ENCODE measurements at regions not wholly inside any gene's neighbourhood (a gene's known extent, or its start where the extent isn't known, plus 50 kb on each side); places are given as distances from the start of the nearest gene placed in this dataset.
A peak's percentile ranks its signal among the peaks of the same experiment; 100 is the strongest.
"Not testable (repeated sequence)": the region's sequence is repeated elsewhere in the genome, so short reads cannot be mapped to it uniquely, and the experiment has no call there.

- DNase-seq (ENCODE audit: low spot score), result no peak
These were observed 58.0 kb downstream of the CGGBP1 start for GRCh38 chr3:88000853-88001252.

- no peak for DNase-seq (ENCODE audit: low spot score)
These were observed 60.8 kb downstream of the CGGBP1 start for GRCh38 chr3:87997966-87998365.

- no peak for DNase-seq (ENCODE audit: low spot score)
These were observed 61.5 kb downstream of the CGGBP1 start for GRCh38 chr3:87997298-87997697.

GRCh38 chr3:87996882-87997281 lies 61.9 kb downstream of the CGGBP1 start:
- no peak for DNase-seq (ENCODE audit: low spot score)

- DNase-seq (ENCODE audit: low spot score), result no peak
These were observed 65.2 kb downstream of the CGGBP1 start for GRCh38 chr3:87993566-87993965.

GRCh38 chr3:87987952-87988351 lies 70.9 kb downstream of the CGGBP1 start:
- DNase-seq (ENCODE audit: low spot score), result no peak

- DNase-seq (ENCODE audit: low spot score), result no peak
These were observed 76.4 kb downstream of the CGGBP1 start for GRCh38 chr3:87982421-87982820.

GRCh38 chr3:87979527-87979926 lies 79.3 kb downstream of the CGGBP1 start:
- no peak for DNase-seq (ENCODE audit: low spot score)

- DNase-seq (ENCODE audit: low spot score), result no peak
These were observed 81.0 kb downstream of the CGGBP1 start for GRCh38 chr3:87977765-87978164.

GRCh38 chr3:87975716-87976115 lies 83.1 kb downstream of the CGGBP1 start:
- no peak for DNase-seq (ENCODE audit: low spot score)

GRCh38 chr3:87973906-87974305 lies 84.9 kb downstream of the CGGBP1 start:
- no peak for DNase-seq (ENCODE audit: low spot score)

GRCh38 chr3:87969620-87970019 lies 89.2 kb downstream of the CGGBP1 start:
- no peak for DNase-seq (ENCODE audit: low spot score)

GRCh38 chr3:87968668-87969067 lies 90.1 kb downstream of the CGGBP1 start:
- no peak for DNase-seq (ENCODE audit: low spot score)

- DNase-seq (ENCODE audit: low spot score), result no peak
These were observed 100.5 kb downstream of the CGGBP1 start for GRCh38 chr3:87958289-87958688.

GRCh38 chr3:87957575-87957974 lies 101.2 kb downstream of the CGGBP1 start:
- DNase-seq (ENCODE audit: low spot score), result no peak

GRCh38 chr3:87949879-87950208 lies 109.0 kb downstream of the CGGBP1 start:
- no peak for DNase-seq (ENCODE audit: low spot score)

GRCh38 chr3:87949189-87949878 lies 109.5 kb downstream of the CGGBP1 start:
- no peak for DNase-seq (ENCODE audit: low spot score)

- not testable (repeated sequence) for DNase-seq (ENCODE audit: low spot score)
These were observed 112.8 kb downstream of the CGGBP1 start for GRCh38 chr3:87946007-87946406.

- DNase-seq (ENCODE audit: low spot score), result not testable (repeated sequence)
These were observed 116.5 kb downstream of the CGGBP1 start for GRCh38 chr3:87942256-87942655.

GRCh38 chr3:87924485-87924884 lies 134.3 kb downstream of the CGGBP1 start:
- no peak for DNase-seq (ENCODE audit: low spot score)

- DNase-seq (ENCODE audit: low spot score), result no peak
These were observed 138.3 kb downstream of the CGGBP1 start for GRCh38 chr3:87920549-87920948.

GRCh38 chr3:87901141-87901540 lies 157.7 kb downstream of the CGGBP1 start:
- no peak for DNase-seq (ENCODE audit: low spot score)

GRCh38 chr3:87900061-87900460 lies 158.7 kb downstream of the CGGBP1 start:
- peak; percentile 12 for DNase-seq (ENCODE audit: low spot score)

GRCh38 chr3:87898971-87899370 lies 159.8 kb downstream of the CGGBP1 start:
- DNase-seq (ENCODE audit: low spot score), result no peak

GRCh38 chr3:87895983-87896382 lies 162.8 kb downstream of the CGGBP1 start:
- DNase-seq (ENCODE audit: low spot score), result no peak

Measured in D341Med (cell line).